OCI-LY7 (cell line): ENCODE measurements at regions not wholly inside any gene's neighbourhood (a gene's known extent, or its start where the extent isn't known, plus 50 kb on each side); places are given as distances from the start of the nearest gene placed in this dataset.

Experiments
- CTCF ChIP-seq: fragments of 200-600 bp; sonication (generic); conservative IDR thresholded peaks from 2 replicates; pipeline ENCODE4 v1.5.1; 2014; ENCODE audit warnings: mild to moderate bottlenecking, antibody characterized with exemption, low read length, moderate library complexity, mixed read lengths
- EZH2phosphoT487 ChIP-seq: fragments of 200-600 bp; sonication (generic); IDR thresholded peaks from 2 replicates; pipeline ENCODE4 v1.6.1; 2018; ENCODE audit warnings: low read depth, borderline replicate concordance, mild to moderate bottlenecking, mixed run types, antibody characterized with exemption, low read length, moderate library complexity, mixed read lengths

- TF ChIP-seq CTCF (no peak), EZH2phosphoT487 (no peak)
These were observed 347.7 kb upstream of the REG3G start for GRCh38 chr2:78677774-78678173.
